ENCODE measurements at regions not wholly inside any gene's neighbourhood (a gene's known extent, or its start where the extent isn't known, plus 50 kb on each side); places are given as distances from the start of the nearest gene placed in this dataset.

DNA sequence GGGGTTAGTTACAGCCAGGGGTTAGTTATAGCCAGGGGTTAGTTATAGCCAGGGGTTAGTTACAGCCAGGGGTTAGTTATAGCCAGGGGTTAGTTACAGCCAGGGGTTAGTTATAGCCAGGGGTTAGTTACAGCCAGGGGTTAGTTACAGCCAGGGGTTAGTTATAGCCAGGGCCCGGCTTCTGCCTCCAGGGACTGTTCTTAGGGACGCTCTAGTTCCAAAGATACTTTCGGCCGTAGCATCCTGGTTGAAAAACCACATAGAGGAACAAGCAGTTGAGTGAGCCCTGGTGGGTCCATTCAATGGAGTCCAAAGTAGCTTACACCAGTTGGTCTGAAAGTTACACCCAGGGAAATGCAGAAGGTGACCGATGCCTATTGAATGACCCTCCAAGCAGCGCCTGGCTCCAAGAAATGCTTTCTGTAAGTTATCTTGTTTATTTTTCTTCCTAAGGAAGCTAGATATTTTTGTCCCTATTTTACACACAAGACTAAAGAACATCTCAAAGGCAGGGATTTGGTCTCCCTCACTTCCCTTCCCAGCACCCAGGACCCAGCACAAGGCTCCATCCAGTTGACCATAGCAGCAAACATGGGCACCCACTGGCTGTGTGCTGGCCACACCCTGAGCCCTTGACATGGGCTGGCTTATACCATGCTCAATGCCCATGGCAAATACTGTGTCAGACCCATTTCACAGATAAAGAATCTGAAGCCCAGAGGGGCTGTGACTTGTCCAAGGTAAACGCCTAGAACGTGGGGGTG is 49.7 kb upstream of the SHISAL1 start:
- intact Hi-C loops (cut with DNase I), result no loop called here
- DNase-seq, result no peak
